Peyer's patch (tissue), 4 donors: ENCODE measurements at regions not wholly inside any gene's neighbourhood (a gene's known extent, or its start where the extent isn't known, plus 50 kb on each side); places are given as distances from the start of the nearest gene placed in this dataset.
"Not testable (repeated sequence)": the region's sequence is repeated elsewhere in the genome, so short reads cannot be mapped to it uniquely, and the experiment has no call there.

Experiments
- DNase-seq, 3 donors: peaks; one replicate each; pipeline ENCODE4 v3.0.0-alpha.2; 2017 to 2019
- H3K27ac ChIP-seq, 4 donors: fragments of 200-600 bp; sonication (generic); one replicate each; pipeline ENCODE4 v1.5.1; 2016 to 2019
- H3K27me3 ChIP-seq, 2 donors: fragments of 200-600 bp; sonication (generic); one replicate each; pipeline ENCODE4 v1.5.1; 2019
- H3K36me3 ChIP-seq, 3 donors: fragments of 200-600 bp; sonication (generic); one replicate each; pipeline ENCODE4 v1.5.1; 2016 to 2019
- H3K4me1 ChIP-seq, 4 donors: fragments of 200-600 bp; sonication (generic); one replicate each; pipeline ENCODE4 v1.5.1; 2016 to 2019
- H3K4me3 ChIP-seq, 4 donors: fragments of 200-600 bp; sonication (generic); 1 replicate in 3 of 4; 2 replicates in 1 of 4; pipeline ENCODE4 v1.5.1; 2016 to 2019; ENCODE audit warnings: mild to moderate bottlenecking in 1 of 4
- H3K9me3 ChIP-seq, 4 donors: fragments of 200-600 bp; sonication (generic); one replicate each; pipeline ENCODE4 v1.5.1; 2016 to 2019; ENCODE audit warnings: mild to moderate bottlenecking in 1 of 4
- POLR2A ChIP-seq, 2 donors: fragments of 450-650 bp; IDR thresholded peaks; one replicate each; pipeline ENCODE4 v1.5.1; 2017; ENCODE audit warnings: antibody characterized with exemption in 2 of 2, mild to moderate bottlenecking in 2 of 2, moderate library complexity in 2 of 2
- TF ChIP-seq, protein P1 (sequence below), 6 experiments: fragments of 450-650 bp in 4 of 6; fragments of 200-600 bp in 2 of 6; sonication (generic) in 1 of 6; IDR thresholded peaks; one replicate each; pipeline ENCODE4 v1.5.1; 2017 to 2019; ENCODE audit warnings: antibody characterized with exemption in 6 of 6, mild to moderate bottlenecking in 3 of 6, moderate library complexity in 1 of 6

GRCh38 chr7:68866200-68866570 lies 732.1 kb upstream of the AUTS2 start:
- no peak for DNase-seq
- TF ChIP-seq, protein P1, sequence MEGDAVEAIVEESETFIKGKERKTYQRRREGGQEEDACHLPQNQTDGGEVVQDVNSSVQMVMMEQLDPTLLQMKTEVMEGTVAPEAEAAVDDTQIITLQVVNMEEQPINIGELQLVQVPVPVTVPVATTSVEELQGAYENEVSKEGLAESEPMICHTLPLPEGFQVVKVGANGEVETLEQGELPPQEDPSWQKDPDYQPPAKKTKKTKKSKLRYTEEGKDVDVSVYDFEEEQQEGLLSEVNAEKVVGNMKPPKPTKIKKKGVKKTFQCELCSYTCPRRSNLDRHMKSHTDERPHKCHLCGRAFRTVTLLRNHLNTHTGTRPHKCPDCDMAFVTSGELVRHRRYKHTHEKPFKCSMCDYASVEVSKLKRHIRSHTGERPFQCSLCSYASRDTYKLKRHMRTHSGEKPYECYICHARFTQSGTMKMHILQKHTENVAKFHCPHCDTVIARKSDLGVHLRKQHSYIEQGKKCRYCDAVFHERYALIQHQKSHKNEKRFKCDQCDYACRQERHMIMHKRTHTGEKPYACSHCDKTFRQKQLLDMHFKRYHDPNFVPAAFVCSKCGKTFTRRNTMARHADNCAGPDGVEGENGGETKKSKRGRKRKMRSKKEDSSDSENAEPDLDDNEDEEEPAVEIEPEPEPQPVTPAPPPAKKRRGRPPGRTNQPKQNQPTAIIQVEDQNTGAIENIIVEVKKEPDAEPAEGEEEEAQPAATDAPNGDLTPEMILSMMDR (IDR thresholded peaks at IDR 0.05) = no peak
- TF ChIP-seq POLR2A (IDR thresholded peaks at IDR 0.05) = no peak
- Histone ChIP-seq H3K4me1 (no peaks in the 10 kb centered on the region), H3K36me3 (no peaks in the 10 kb centered on the region), H3K27me3 (no peaks in the 10 kb centered on the region), H3K9me3 (no peaks in the 10 kb centered on the region), H3K27ac (no peak overlapping the region), H3K4me3 (no peak overlapping the region)

DNA sequence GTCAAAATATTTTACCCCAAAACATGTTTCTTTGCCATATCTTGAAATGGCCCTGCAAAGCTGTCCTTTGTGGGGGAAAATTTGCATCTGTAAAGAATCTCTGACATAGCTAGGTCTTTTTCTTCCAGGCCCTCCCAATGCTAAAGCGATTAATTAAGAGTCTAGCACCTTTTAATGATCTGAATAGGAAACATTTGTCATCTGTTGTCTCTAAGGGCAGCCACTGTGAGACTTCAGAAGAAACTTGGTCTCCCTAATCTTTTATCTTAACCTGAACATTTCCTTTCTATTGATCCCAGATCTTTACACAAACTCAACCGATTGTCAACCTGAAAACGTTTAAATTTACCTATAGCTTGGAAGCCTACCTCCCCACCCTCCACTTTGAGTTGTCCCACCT lies 731.6 kb upstream of the AUTS2 start:
- DNase-seq, H3K9me3 ChIP-seq, H3K4me3 ChIP-seq, H3K27ac ChIP-seq, H3K27me3 ChIP-seq, H3K36me3 ChIP-seq, H3K4me1 ChIP-seq: not testable (repeated sequence)

DNA sequence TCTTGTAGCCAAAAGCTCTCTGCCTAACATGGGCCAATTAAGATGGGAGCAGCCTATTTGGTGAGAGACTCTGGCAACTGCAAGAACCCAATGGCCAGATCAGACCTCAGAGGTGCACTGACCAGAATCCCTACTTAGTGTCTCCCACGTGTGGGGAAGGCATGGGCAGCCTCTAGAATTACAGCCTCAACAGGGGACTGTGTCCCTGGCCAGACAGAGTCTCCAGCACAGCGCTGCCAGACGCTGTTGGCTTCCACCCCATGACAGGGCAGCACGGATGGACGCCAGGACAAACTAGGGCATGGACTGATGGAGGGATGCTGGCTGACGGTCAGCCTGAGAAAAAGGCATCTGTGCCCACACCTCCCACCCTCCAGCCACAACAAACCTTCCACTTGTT lies 729.3 kb upstream of the AUTS2 start:
- Histone ChIP-seq H3K4me3 (no peak overlapping the region), H3K4me1 (no peaks in the 10 kb centered on the region), H3K9me3 (no peaks in the 10 kb centered on the region), H3K27me3 (no peaks in the 10 kb centered on the region), H3K36me3 (no peaks in the 10 kb centered on the region), H3K27ac (no peak overlapping the region)
- TF ChIP-seq, protein P1 (IDR thresholded peaks at IDR 0.05) = no peak
- TF ChIP-seq POLR2A (IDR thresholded peaks at IDR 0.05) = no peak
- DNase-seq = no peak

DNA sequence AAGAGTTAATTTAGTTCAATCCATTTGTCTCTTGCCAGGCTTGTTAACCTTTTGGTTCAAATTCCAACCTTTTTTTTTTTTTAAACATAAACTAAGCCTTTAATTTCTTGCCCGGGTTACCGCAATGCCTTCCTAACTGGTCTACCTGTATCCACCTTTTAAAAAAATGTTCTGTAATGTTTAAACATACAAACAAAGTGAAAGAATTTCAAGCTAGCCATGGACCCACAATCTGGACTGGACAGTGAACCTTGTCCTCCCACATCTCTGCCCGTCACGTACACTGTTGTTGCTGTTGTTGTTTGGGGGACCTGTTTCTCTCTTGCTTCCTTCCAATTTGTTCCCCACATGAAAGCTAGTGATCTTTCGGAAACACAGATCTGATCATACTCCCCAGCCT lies 724.7 kb upstream of the AUTS2 start:
- Histone ChIP-seq H3K4me3 (no peak overlapping the region), H3K9me3 (no peaks in the 10 kb centered on the region), H3K36me3 (no peaks in the 10 kb centered on the region), H3K27me3 (no peaks in the 10 kb centered on the region), H3K27ac (no peak overlapping the region), H3K4me1 (no peaks in the 10 kb centered on the region)
- no peak for TF ChIP-seq POLR2A (IDR thresholded peaks at IDR 0.05)
- TF ChIP-seq, protein P1 (IDR thresholded peaks at IDR 0.05) = no peak
- DNase-seq = no peak

DNA sequence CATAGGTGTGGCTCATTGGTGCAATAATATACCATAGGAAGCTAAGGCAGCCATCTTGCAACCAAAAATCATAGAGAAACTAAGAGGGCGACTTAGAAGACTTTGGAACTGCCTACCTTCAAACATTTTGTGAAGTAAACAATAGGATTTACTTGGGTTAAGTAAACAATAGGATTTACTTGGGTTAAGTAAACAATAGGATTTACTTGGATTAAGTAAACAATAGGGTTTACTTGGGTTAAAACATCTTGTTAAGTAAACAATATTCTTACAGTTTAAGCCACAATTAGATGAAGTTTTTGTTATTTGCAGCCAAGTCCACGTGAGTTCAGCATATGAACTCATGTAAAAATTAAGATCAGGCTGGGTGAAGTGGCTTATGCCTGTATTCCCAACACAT lies 722.4 kb upstream of the AUTS2 start:
- no peak for TF ChIP-seq POLR2A (IDR thresholded peaks at IDR 0.05)
- TF ChIP-seq, protein P1 (IDR thresholded peaks at IDR 0.05) = no peak
- Histone ChIP-seq H3K4me1 (no peaks in the 10 kb centered on the region), H3K27me3 (no peaks in the 10 kb centered on the region), H3K9me3 (no peaks in the 10 kb centered on the region), H3K4me3 (no peak overlapping the region), H3K36me3 (no peaks in the 10 kb centered on the region), H3K27ac (no peak overlapping the region)
- DNase-seq = no peak

GRCh38 chr7:68887116-68887515 lies 711.2 kb upstream of the AUTS2 start:
- not testable (repeated sequence) for H3K9me3 ChIP-seq, H3K36me3 ChIP-seq, H3K27ac ChIP-seq, H3K27me3 ChIP-seq, DNase-seq, H3K4me1 ChIP-seq, H3K4me3 ChIP-seq

DNA sequence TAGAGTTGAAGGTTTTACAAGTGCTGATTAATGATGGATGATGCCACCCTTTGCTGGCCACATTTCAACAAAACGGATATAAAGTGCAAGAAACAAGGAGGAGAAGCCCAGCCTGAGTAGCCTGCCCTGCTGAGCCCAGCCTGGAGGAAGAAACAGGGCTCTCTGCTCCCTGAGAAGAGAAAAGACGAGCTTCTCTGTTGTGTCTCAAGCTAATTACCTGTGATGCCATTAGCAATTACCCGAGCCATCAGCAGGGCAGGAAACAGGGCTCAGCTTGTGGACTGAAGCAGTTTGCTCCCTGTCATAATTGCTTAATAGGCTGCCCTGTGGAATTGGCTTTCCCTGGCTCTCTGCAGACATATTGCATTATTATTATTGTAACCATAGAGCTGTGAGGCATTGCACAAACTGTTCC lies 709.3 kb upstream of the AUTS2 start:
- TF ChIP-seq POLR2A (IDR thresholded peaks at IDR 0.05) = no peak
- TF ChIP-seq, protein P1 (IDR thresholded peaks at IDR 0.05) = no peak
- Histone ChIP-seq H3K36me3 (no peaks in the 10 kb centered on the region), H3K4me3 (no peak overlapping the region), H3K27me3 (no peaks in the 10 kb centered on the region), H3K27ac (no peak overlapping the region), H3K4me1 (no peaks in the 10 kb centered on the region), H3K9me3 (no peaks in the 10 kb centered on the region)
- no peak for DNase-seq
